Suprapubic skin (tissue), 3 donors: ENCODE measurements at regions not wholly inside any gene's neighbourhood (a gene's known extent, or its start where the extent isn't known, plus 50 kb on each side); places are given as distances from the start of the nearest gene placed in this dataset.

Experiments
- POLR2A ChIP-seq, 2 donors: fragments of 450-650 bp; IDR thresholded peaks; one replicate each; pipeline ENCODE4 v1.6.1; 2017; ENCODE audit warnings: antibody characterized with exemption in 2 of 2, mild to moderate bottlenecking in 2 of 2, moderate library complexity in 2 of 2
- TF ChIP-seq, protein P1 (sequence below), 2 donors: fragments of 200-600 bp in 1 of 2; fragments of 450-650 bp in 1 of 2; sonication (generic) in 1 of 2; IDR thresholded peaks; one replicate each; pipeline ENCODE4 v1.5.1; 2016 to 2019; ENCODE audit warnings: antibody characterized with exemption in 2 of 2, mild to moderate bottlenecking in 1 of 2, moderate library complexity in 1 of 2

DNA sequence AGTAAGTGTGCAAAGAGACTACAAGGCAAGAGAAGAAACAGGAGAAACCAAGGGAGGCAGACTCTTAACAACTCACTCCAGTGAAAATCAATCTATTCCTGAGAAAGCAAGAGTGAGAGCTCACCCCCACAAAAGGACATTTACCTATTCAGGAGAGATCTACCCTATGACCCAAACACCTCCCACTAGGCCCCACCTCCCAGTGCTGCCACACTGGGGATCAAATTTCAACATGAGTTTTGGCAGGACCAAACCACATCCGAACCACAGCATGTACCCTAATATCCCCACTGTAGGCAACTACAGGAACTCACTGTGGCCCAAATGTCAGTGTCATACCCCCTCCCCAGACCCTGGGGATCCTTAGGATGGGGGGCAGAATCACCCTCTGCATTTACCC lies 526.2 kb upstream of the B3GAT1 start:
- TF ChIP-seq, protein P1, sequence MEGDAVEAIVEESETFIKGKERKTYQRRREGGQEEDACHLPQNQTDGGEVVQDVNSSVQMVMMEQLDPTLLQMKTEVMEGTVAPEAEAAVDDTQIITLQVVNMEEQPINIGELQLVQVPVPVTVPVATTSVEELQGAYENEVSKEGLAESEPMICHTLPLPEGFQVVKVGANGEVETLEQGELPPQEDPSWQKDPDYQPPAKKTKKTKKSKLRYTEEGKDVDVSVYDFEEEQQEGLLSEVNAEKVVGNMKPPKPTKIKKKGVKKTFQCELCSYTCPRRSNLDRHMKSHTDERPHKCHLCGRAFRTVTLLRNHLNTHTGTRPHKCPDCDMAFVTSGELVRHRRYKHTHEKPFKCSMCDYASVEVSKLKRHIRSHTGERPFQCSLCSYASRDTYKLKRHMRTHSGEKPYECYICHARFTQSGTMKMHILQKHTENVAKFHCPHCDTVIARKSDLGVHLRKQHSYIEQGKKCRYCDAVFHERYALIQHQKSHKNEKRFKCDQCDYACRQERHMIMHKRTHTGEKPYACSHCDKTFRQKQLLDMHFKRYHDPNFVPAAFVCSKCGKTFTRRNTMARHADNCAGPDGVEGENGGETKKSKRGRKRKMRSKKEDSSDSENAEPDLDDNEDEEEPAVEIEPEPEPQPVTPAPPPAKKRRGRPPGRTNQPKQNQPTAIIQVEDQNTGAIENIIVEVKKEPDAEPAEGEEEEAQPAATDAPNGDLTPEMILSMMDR (IDR thresholded peaks at IDR 0.05) = no peak
- no peak for TF ChIP-seq POLR2A (IDR thresholded peaks at IDR 0.05)
